ENCODE measurements at regions not wholly inside any gene's neighbourhood (a gene's known extent, or its start where the extent isn't known, plus 50 kb on each side); places are given as distances from the start of the nearest gene placed in this dataset.

- no peaks in the 10 kb centered on the region for H3K36me3 ChIP-seq (ENCODE audit: control insufficient read depth in 2 of 2, extremely low read depth in 1 of 2, insufficient read depth in 2 of 2, low read length in 2 of 2)
- no peak overlapping the region for H3K4me3 ChIP-seq (replicated peaks in 1 of 3; ENCODE audit: insufficient read depth in 1 of 3, low read depth in 1 of 3, low read length in 3 of 3)
- H2AFZ ChIP-seq (ENCODE audit: low read depth, low read length) = no peak overlapping the region
- H3K9ac ChIP-seq (replicated peaks; ENCODE audit: extremely low read depth, insufficient read depth, low read length) = no peak overlapping the region
- ChIA-PET CTCF (interaction anchor here (0.7 to 1.3 kb wide), 2 partner anchors 47 to 97 kb away, joined by 3 read pairs; no protein-coding TSS in a partner anchor), POLR2A (no interaction called here)
- no peaks in the 10 kb centered on the region for H3K9me1 ChIP-seq (replicated peaks; ENCODE audit: control insufficient read depth, extremely low read depth, insufficient read depth, low read length)
- DNase-seq (ENCODE audit: low read depth, low spot score) = peak; percentile 70
- no peaks in the 10 kb centered on the region for H3K9me3 ChIP-seq (replicated peaks; ENCODE audit: control insufficient read depth, insufficient read depth, low read length)
- dilution Hi-C loops (cut with MboI; ENCODE audit: extremely low pct_ligation_motif_present, low sequenced_read_pairs) = no loop called here
- no peak for TF ChIP-seq JUN (IDR thresholded peaks at IDR 0.05; ENCODE audit: borderline replicate concordance, insufficient read depth, insufficient read length, low read depth)
- TF ChIP-seq GATA2 (IDR thresholded peaks at IDR 0.05; ENCODE audit: insufficient read depth, insufficient read length, low read depth, low read length) = peak; percentile 74
- no peak for TF ChIP-seq POLR2A (IDR thresholded peaks at IDR 0.05; ENCODE audit: low read depth, low read length)
- no peak for TF ChIP-seq MYC (IDR thresholded peaks at IDR 0.05; ENCODE audit: low read depth, low read length)
- peak; percentile 80 for TF ChIP-seq FOS (IDR thresholded peaks at IDR 0.05; ENCODE audit: borderline replicate concordance, insufficient read depth, low read length)
- TF ChIP-seq MAX (IDR thresholded peaks at IDR 0.05; ENCODE audit: insufficient read depth, insufficient read length) = no peak
- peak; percentile 12 for TF ChIP-seq POLR2AphosphoS5 (IDR thresholded peaks at IDR 0.05; ENCODE audit: insufficient read depth, low read depth, low read length)
- no peak overlapping the region for H3K27ac ChIP-seq (ENCODE audit: insufficient read depth, low read depth, low read length)
- no peaks in the 10 kb centered on the region for H4K20me1 ChIP-seq (replicated peaks; ENCODE audit: control insufficient read depth, extremely low read depth, insufficient read depth, low read length)
- no TSS peak for BruUV-seq (replicated peaks)
- H3K79me2 ChIP-seq (ENCODE audit: control insufficient read depth, insufficient read depth, low read length) = no peaks in the 10 kb centered on the region
- H3K4me1 ChIP-seq (ENCODE audit: control insufficient read depth, extremely low read depth, insufficient read depth, low read length) = no peaks in the 10 kb centered on the region
- FAIRE-seq = peak; percentile 89
- H3K27me3 ChIP-seq (ENCODE audit: control insufficient read depth in 2 of 2, insufficient read depth in 2 of 2, low read length in 2 of 2) = no peaks in the 10 kb centered on the region
- H3K4me2 ChIP-seq (ENCODE audit: insufficient read depth, low read length) = no peak overlapping the region
- intact Hi-C loops (cut with micrococcal nuclease) = no loop called here
These were observed 254.0 kb upstream of the RUNX1 start for GRCh38 chr21:35303085-35303484.

- H3K4me1 ChIP-seq (ENCODE audit: control insufficient read depth, extremely low read depth, insufficient read depth, low read length) = no peaks in the 10 kb centered on the region
- no peak overlapping the region for H3K4me2 ChIP-seq (ENCODE audit: insufficient read depth, low read length)
- H3K9ac ChIP-seq (replicated peaks; ENCODE audit: extremely low read depth, insufficient read depth, low read length) = no peak overlapping the region
- no peak overlapping the region for H3K27ac ChIP-seq (ENCODE audit: insufficient read depth, low read depth, low read length)
- no peaks in the 10 kb centered on the region for H4K20me1 ChIP-seq (replicated peaks; ENCODE audit: control insufficient read depth, extremely low read depth, insufficient read depth, low read length)
- H3K36me3 ChIP-seq (ENCODE audit: control insufficient read depth in 2 of 2, extremely low read depth in 1 of 2, insufficient read depth in 2 of 2, low read length in 2 of 2) = no peaks in the 10 kb centered on the region
- TF ChIP-seq MYC (IDR thresholded peaks at IDR 0.05; ENCODE audit: low read depth, low read length) = no peak
- no peak for TF ChIP-seq EZH2 (IDR thresholded peaks at IDR 0.05; ENCODE audit: borderline replicate concordance, low read depth, low read length, severe bottlenecking)
- no peak for TF ChIP-seq MAX (IDR thresholded peaks at IDR 0.05; ENCODE audit: insufficient read depth, insufficient read length)
- no peak for TF ChIP-seq JUN (IDR thresholded peaks at IDR 0.05; ENCODE audit: borderline replicate concordance, insufficient read depth, insufficient read length, low read depth)
- no peak for TF ChIP-seq POLR2A (IDR thresholded peaks at IDR 0.05; ENCODE audit: low read depth, low read length)
- no peak for TF ChIP-seq POLR2AphosphoS5 (IDR thresholded peaks at IDR 0.05; ENCODE audit: insufficient read depth, low read depth, low read length)
- no peak for TF ChIP-seq CTCF (IDR thresholded peaks at IDR 0.05; ENCODE audit: extremely low read depth in 1 of 2, insufficient read depth in 1 of 2, low read depth in 1 of 2, low read length in 2 of 2)
- TF ChIP-seq GATA2 (IDR thresholded peaks at IDR 0.05; ENCODE audit: insufficient read depth, insufficient read length, low read depth, low read length) = no peak
- no peak for TF ChIP-seq FOS (IDR thresholded peaks at IDR 0.05; ENCODE audit: borderline replicate concordance, insufficient read depth, low read length)
- H3K79me2 ChIP-seq (ENCODE audit: control insufficient read depth, insufficient read depth, low read length) = no peaks in the 10 kb centered on the region
- H3K9me3 ChIP-seq (replicated peaks; ENCODE audit: control insufficient read depth, insufficient read depth, low read length) = no peaks in the 10 kb centered on the region
- DNase-seq (ENCODE audit: low read depth, low spot score) = no peak
- H3K27me3 ChIP-seq (ENCODE audit: control insufficient read depth in 2 of 2, insufficient read depth in 2 of 2, low read length in 2 of 2) = no peaks in the 10 kb centered on the region
- ChIA-PET CTCF (no interaction called here), POLR2A (no interaction called here)
- BruUV-seq (replicated peaks) = no TSS peak
- no peak overlapping the region for H3K4me3 ChIP-seq (replicated peaks in 1 of 3; ENCODE audit: insufficient read depth in 1 of 3, low read depth in 1 of 3, low read length in 3 of 3)
- no peaks in the 10 kb centered on the region for H3K9me1 ChIP-seq (replicated peaks; ENCODE audit: control insufficient read depth, extremely low read depth, insufficient read depth, low read length)
- H2AFZ ChIP-seq (ENCODE audit: low read depth, low read length) = no peak overlapping the region
- dilution Hi-C loops (cut with MboI; ENCODE audit: extremely low pct_ligation_motif_present, low sequenced_read_pairs) (no loop called here), intact Hi-C loops (cut with micrococcal nuclease) (no loop called here)
- FAIRE-seq = no peak
These were observed 249.7 kb upstream of the RUNX1 start for GRCh38 chr21:35298757-35299156.

Measured in endothelial cell of umbilical vein (primary cell).